Prostate gland (tissue), 2 donors: ENCODE measurements at regions not wholly inside any gene's neighbourhood (a gene's known extent, or its start where the extent isn't known, plus 50 kb on each side); places are given as distances from the start of the nearest gene placed in this dataset.

ENCODE experiments used
- CTCF ChIP-seq, 4 experiments: fragments of 200-600 bp in 2 of 4; fragments of 450-650 bp in 2 of 4; sonication (generic) in 2 of 4; IDR thresholded peaks; 1 replicate in 3 of 4; 2 replicates in 1 of 4; pipeline ENCODE4 v1.5.1; 2016 to 2019; ENCODE audit warnings: antibody characterized with exemption in 4 of 4, mild to moderate bottlenecking in 2 of 4, moderate library complexity in 2 of 4
- POLR2A ChIP-seq: fragments of 450-650 bp; IDR thresholded peaks from one replicate; pipeline ENCODE4 v1.6.1; 2016; ENCODE audit warnings: antibody characterized with exemption, mild to moderate bottlenecking

- TF ChIP-seq POLR2A (no peak), CTCF (IDR thresholded peaks at IDR 0.05) (no peak)
Measured at GRCh38 chr10:78802431-78802830, 266.3 kb upstream of the ZMIZ1 start.
